Ovary (tissue), 7 donors: ENCODE measurements at regions not wholly inside any gene's neighbourhood (a gene's known extent, or its start where the extent isn't known, plus 50 kb on each side); places are given as distances from the start of the nearest gene placed in this dataset.

ENCODE experiments used
- DNase-seq, 5 donors: peaks; one replicate each; pipeline ENCODE4 v3.0.0-alpha.2; 2019 to 2020
- H3K27ac ChIP-seq, 2 donors: fragments of 200-600 bp; one replicate each; pipeline versions ENCODE4 v1.5.1 to v1.8.0; 2019 to 2022
- H3K27me3 ChIP-seq: fragments of 200-600 bp; one replicate; pipeline ENCODE4 v1.8.0; 2022
- H3K36me3 ChIP-seq: fragments of 200-600 bp; sonication (generic); one replicate; pipeline ENCODE4 v1.5.1; 2019
- H3K4me1 ChIP-seq: one replicate; pipeline ENCODE4 v1.8.1; 2013; ENCODE audit warnings: mild to moderate bottlenecking, moderate library complexity; ENCODE audit not compliant: insufficient read depth
- H3K4me3 ChIP-seq: fragments of 200-600 bp; sonication (generic); one replicate; pipeline ENCODE4 v1.5.1; 2017
- H3K9me3 ChIP-seq, 2 donors: fragments of 200-600 bp in 1 of 2; sonication (generic) in 1 of 2; one replicate each; pipeline versions ENCODE4 v1.5.1 to v1.8.1; 2013 to 2019; ENCODE audit warnings: mild to moderate bottlenecking in 1 of 2, moderate library complexity in 1 of 2
- EP300 ChIP-seq: sonication (generic); formaldehyde crosslinking; IDR thresholded peaks from one replicate; pipeline ENCODE4 v1.6.1; 2017; ENCODE audit warnings: antibody characterized with exemption
- POLR2A ChIP-seq: fragments of 450-650 bp; IDR thresholded peaks from one replicate; pipeline ENCODE4 v1.6.1; 2017; ENCODE audit warnings: antibody characterized with exemption, mild to moderate bottlenecking, moderate library complexity
- whole genome bisulfite sequencing, 3 donors: extraction: QIAGEN DNeasy Blood & Tissue Kit in 1 of 3; methylation state at CpG; one replicate each; pipeline versions ENCODE4 v1.1.5 to v1.1.7; 2013 to 2017; 5-methylcytosine and 5-hydroxymethylcytosine counted together
- intact Hi-C, 4 donors: fragments of 100-400 bp; cut with DNase I; formaldehyde crosslinking; loops; one replicate each; pipeline versions ENCODE4 v1.11.0 to v1.15.1; 2022 to 2023
- TF ChIP-seq, protein P1 (sequence below), 3 donors: fragments of 450-650 bp in 2 of 3; fragments of 200-600 bp in 1 of 3; IDR thresholded peaks; one replicate each; pipeline versions ENCODE4 v1.5.1 to v1.8.0; 2016 to 2022; ENCODE audit warnings: antibody characterized with exemption in 3 of 3, mild to moderate bottlenecking in 1 of 3
- donor health status: DM: no; HTN: no; CAD: no; lungs with moderate emphysema.
- donor health status: DM: no; HTN: no; CAD: no.
- donor health status: Bipolar disorder and iron deficiency.
- donor health status: DM: no; HTN: no; CAD: no.
- donor health status: DM: yes; HTN: yes; CAD: no.

DNA sequence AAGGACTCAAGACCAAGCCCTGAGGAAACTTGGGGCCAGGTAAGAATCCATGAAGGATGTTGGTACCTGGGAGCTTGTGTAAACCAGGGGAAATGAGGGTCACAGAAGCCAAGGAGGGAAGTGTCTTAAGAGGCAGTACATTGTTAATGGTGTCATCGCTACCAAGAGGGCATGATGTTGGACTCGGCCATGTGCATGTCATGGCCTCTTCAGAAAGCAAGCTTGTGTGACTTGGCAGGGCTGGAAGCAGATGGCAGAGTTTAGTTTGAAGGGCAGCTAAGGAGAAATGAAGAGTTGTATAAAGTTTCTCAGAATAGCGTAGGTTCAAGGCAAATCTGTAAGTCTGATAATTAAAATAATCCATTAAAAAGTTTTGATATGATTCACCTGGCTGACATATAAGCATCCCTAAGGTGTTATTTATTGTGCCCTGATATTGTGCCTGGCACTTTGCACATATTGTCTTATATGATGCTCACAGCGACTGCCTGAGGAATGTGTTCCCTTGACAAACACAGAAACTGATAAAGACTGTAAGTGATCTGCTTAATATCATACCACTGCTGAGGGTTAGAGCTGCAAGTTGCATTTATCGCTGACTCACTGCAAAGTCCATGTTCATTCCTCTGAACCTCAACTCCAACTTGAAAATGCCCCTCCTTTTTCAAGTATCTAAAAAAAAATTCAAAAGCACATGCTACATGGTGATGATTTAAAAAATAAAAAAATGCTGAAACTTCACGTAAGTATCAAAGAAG is 81.3 kb upstream of the PTPN3 start:
- H3K27ac ChIP-seq = no peak overlapping the region
- no peak overlapping the region for H3K4me3 ChIP-seq
- 69 to 75% (median 71%) methylated on average over 6 of the region's 6 CpGs for WGBS, 3 donors
- H3K36me3 ChIP-seq = no peaks in the 10 kb centered on the region
- H3K9me3 ChIP-seq = no peaks in the 10 kb centered on the region
- no peaks in the 10 kb centered on the region for H3K4me1 ChIP-seq
- H3K27me3 ChIP-seq = no peaks in the 10 kb centered on the region
- TF ChIP-seq, protein P1, sequence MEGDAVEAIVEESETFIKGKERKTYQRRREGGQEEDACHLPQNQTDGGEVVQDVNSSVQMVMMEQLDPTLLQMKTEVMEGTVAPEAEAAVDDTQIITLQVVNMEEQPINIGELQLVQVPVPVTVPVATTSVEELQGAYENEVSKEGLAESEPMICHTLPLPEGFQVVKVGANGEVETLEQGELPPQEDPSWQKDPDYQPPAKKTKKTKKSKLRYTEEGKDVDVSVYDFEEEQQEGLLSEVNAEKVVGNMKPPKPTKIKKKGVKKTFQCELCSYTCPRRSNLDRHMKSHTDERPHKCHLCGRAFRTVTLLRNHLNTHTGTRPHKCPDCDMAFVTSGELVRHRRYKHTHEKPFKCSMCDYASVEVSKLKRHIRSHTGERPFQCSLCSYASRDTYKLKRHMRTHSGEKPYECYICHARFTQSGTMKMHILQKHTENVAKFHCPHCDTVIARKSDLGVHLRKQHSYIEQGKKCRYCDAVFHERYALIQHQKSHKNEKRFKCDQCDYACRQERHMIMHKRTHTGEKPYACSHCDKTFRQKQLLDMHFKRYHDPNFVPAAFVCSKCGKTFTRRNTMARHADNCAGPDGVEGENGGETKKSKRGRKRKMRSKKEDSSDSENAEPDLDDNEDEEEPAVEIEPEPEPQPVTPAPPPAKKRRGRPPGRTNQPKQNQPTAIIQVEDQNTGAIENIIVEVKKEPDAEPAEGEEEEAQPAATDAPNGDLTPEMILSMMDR (IDR thresholded peaks at IDR 0.05) = no peak
- TF ChIP-seq EP300 (no peak), POLR2A (no peak)
- DNase-seq = no peak
- intact Hi-C loops = loop anchor here in 1 of 4 donors (5.0 to 10.0 kb wide), 3 partner anchors 235 to 592 kb away; no protein-coding TSS in a partner anchor

DNA sequence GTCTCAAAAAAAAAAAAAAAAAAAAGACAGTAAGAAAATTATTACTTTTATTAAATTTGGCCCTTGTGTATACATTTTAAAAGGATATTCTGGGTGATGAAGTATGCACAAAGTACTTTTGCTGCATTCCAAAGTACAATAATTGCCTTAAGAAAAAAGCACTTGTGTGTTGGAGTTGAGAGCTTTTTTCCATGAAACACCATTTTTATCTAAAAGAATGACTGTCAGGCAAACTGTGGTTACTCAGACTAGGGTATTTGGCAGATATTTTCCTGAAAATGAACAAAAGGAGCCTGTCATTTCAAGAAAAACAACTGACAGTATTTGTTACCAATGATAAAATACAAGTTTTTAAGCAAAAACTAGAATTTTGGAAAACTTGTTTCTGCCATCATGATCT is 84.3 kb upstream of the PTPN3 start:
- TF ChIP-seq POLR2A = no peak
- no peak for TF ChIP-seq EP300
- TF ChIP-seq, protein P1 (IDR thresholded peaks at IDR 0.05) = no peak
- H3K27ac ChIP-seq = no peak overlapping the region
- no peaks in the 10 kb centered on the region for H3K9me3 ChIP-seq
- H3K4me1 ChIP-seq = no peaks in the 10 kb centered on the region
- no peak overlapping the region for H3K4me3 ChIP-seq
- no peaks in the 10 kb centered on the region for H3K27me3 ChIP-seq
- intact Hi-C loops = no loop called here
- DNase-seq = no peak
- no peaks in the 10 kb centered on the region for H3K36me3 ChIP-seq

DNA sequence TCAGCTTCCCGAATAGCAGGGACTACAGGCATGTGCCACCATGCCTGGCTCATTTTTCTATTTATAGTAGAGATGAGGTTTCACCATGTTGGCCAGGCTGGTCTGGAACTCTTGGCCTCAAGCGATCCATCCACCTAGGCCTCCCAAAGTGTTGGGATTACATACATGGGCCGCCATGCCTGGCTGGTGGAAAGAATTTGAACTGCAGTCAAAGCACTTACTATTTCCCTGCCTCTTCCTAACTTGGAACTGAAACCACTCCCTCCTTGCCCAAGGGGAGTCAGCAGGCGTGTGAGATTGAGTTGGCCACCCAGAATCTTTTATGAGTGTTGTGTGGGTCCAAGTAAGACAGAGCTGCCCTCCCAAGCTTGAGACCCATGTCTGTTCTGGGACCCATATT is 86.1 kb upstream of the PTPN3 start:
- Histone ChIP-seq H3K36me3 (no peaks in the 10 kb centered on the region), H3K4me1 (no peaks in the 10 kb centered on the region), H3K27me3 (no peaks in the 10 kb centered on the region), H3K27ac (no peak overlapping the region), H3K9me3 (no peaks in the 10 kb centered on the region), H3K4me3 (no peak overlapping the region)
- TF ChIP-seq, protein P1 (IDR thresholded peaks at IDR 0.05) = no peak
- TF ChIP-seq POLR2A (no peak), EP300 (no peak)
- intact Hi-C loops = no loop called here
- WGBS, 3 donors = 88 to 91% (median 90%) methylated on average over 4 of the region's 4 CpGs
- no peak for DNase-seq

DNA sequence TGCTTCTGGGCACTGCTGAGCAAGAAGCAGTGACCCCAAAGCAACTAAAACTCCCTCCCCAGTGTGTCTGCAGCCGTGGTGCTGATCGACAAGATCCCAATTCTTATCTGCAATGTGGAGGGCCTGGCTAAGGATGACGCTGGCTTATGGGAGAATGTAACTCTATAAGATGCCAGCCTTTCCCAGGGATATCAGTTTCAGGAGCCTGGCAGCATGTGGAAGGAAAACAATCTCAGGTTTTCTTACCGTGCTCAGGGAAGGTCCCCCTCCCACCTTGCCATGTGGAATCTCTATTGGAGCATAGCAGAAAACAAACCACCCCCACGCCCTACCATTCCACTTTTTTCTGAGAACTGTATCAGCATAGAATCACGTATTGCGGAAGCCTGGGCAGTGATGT is 87.7 kb upstream of the PTPN3 start:
- Histone ChIP-seq H3K4me1 (no peaks in the 10 kb centered on the region), H3K27ac (no peak overlapping the region), H3K36me3 (no peaks in the 10 kb centered on the region), H3K9me3 (no peaks in the 10 kb centered on the region), H3K27me3 (no peaks in the 10 kb centered on the region), H3K4me3 (no peak overlapping the region)
- TF ChIP-seq POLR2A = no peak
- no peak for TF ChIP-seq EP300
- TF ChIP-seq, protein P1 (IDR thresholded peaks at IDR 0.05) = no peak
- DNase-seq = no peak
- intact Hi-C loops = no loop called here
- 68 to 73% (median 72%) methylated on average over 7 of the region's 7 CpGs for WGBS, 3 donors
